Upper lobe of right lung (tissue), 1 donor: ENCODE measurements at regions not wholly inside any gene's neighbourhood (a gene's known extent, or its start where the extent isn't known, plus 50 kb on each side); places are given as distances from the start of the nearest gene placed in this dataset.

Experiments used
- ATAC-seq: fragments of 200-7000 bp; cut with Tn5 transposase; one replicate; pipeline ENCODE4 v1.9.1; 2020; ENCODE audit warnings: mild to moderate bottlenecking, moderate library complexity
- DNase-seq: peaks from one replicate; pipeline ENCODE4 v3.0.0-alpha.2; 2020
- H3K27ac ChIP-seq: fragments of 200-600 bp; one replicate; pipeline ENCODE4 v1.8.0; 2022
- H3K27me3 ChIP-seq: fragments of 200-600 bp; one replicate; pipeline ENCODE4 v1.8.0; 2022; ENCODE audit warnings: mild to moderate bottlenecking
- H3K36me3 ChIP-seq: fragments of 200-600 bp; one replicate; pipeline ENCODE4 v1.8.0; 2022
- H3K4me1 ChIP-seq: fragments of 200-600 bp; one replicate; pipeline ENCODE4 v1.8.0; 2022
- H3K4me3 ChIP-seq: fragments of 200-600 bp; one replicate; pipeline ENCODE4 v1.8.0; 2022; ENCODE audit warnings: mild to moderate bottlenecking
- H3K9me3 ChIP-seq: fragments of 200-600 bp; one replicate; pipeline ENCODE4 v1.8.0; 2022
- intact Hi-C: fragments of 100-400 bp; cut with DNase I; formaldehyde crosslinking; loops from one replicate; pipeline ENCODE4 v1.11.0; 2022
- TF ChIP-seq, protein P1 (sequence below): fragments of 200-600 bp; IDR thresholded peaks from one replicate; pipeline ENCODE4 v1.8.0; 2022; ENCODE audit warnings: antibody characterized with exemption
- donor health status: DM: no; HTN: yes; CAD: no; lungs with severe emphysema.

DNA sequence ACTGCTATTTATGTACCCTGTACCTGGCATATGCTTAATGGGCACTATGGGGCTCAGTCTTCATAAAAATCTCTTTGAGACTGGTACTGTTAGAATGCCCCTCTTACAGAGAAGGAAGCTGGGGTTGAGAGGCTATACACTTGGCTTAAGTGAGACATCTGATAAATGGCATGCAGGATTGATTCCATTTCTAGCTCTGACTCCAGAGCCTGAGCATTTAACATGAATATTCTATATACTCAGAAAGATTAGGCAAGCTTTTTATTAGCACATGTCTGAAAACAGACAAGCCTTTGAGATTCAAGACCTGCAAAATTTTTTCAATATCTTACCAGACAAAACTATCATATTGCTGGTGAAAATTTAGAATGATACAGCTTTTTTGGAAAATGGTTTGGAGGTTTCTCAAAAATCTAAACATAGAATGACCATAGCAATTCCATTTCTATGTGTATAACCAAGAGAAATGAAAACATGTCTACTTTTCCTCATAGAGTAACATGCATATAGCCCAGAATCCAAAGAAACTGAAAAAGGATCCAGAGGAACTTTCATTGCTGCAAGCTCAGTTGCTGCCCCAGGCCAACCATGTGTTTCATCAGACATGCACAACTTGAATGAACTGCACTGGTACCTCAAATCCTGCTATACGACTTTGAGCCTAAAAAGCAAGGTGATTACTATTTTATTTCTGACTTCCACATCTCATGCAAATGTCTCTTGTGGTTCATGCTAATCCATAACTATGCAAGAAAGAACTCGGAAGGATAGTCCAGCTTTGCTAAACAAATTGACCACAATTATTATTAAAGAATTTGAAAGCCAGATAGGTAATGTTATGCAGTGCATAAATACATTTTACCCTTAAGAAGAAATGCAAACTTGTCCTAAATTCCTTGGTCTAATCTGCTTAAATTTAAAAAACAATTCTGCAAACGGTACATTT lies 389.0 kb upstream of the GRIA1 start:
- DNase-seq, result no peak
- TF ChIP-seq, protein P1, sequence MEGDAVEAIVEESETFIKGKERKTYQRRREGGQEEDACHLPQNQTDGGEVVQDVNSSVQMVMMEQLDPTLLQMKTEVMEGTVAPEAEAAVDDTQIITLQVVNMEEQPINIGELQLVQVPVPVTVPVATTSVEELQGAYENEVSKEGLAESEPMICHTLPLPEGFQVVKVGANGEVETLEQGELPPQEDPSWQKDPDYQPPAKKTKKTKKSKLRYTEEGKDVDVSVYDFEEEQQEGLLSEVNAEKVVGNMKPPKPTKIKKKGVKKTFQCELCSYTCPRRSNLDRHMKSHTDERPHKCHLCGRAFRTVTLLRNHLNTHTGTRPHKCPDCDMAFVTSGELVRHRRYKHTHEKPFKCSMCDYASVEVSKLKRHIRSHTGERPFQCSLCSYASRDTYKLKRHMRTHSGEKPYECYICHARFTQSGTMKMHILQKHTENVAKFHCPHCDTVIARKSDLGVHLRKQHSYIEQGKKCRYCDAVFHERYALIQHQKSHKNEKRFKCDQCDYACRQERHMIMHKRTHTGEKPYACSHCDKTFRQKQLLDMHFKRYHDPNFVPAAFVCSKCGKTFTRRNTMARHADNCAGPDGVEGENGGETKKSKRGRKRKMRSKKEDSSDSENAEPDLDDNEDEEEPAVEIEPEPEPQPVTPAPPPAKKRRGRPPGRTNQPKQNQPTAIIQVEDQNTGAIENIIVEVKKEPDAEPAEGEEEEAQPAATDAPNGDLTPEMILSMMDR, result no peak
- H3K4me1 ChIP-seq, result no peaks in the 10 kb centered on the region
- intact Hi-C loops, result no loop called here
- H3K9me3 ChIP-seq, result no peaks in the 10 kb centered on the region
- H3K4me3 ChIP-seq, result no peak overlapping the region
- no peak overlapping the region for H3K27ac ChIP-seq
- no peak for ATAC-seq
- H3K27me3 ChIP-seq, result no peaks in the 10 kb centered on the region
- no peaks in the 10 kb centered on the region for H3K36me3 ChIP-seq

DNA sequence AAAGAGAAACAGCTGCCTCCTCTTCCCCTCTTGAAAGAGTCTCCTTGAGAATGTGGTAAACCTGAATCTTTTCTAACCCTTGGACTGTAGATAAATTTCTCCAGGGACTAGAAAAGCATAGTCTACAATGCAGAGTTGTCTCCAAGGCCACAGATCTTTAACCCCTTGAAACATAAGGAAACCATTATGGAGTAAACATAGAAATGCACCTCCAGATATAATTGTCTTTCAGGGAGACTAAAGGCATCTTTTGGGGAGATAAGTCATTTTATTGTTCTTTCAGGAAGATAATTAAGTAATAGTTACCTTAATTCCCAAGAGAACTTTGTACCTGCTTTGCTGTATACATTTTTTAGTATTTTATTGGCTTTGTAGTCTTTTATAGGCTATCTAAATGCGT lies 373.6 kb upstream of the GRIA1 start:
- no peak overlapping the region for H3K4me3 ChIP-seq
- DNase-seq (no peak), ATAC-seq (no peak)
- TF ChIP-seq, protein P1, result no peak
- H3K27ac ChIP-seq, result no peak overlapping the region
- no peaks in the 10 kb centered on the region for H3K4me1 ChIP-seq
- no peaks in the 10 kb centered on the region for H3K9me3 ChIP-seq
- intact Hi-C loops, result no loop called here
- H3K36me3 ChIP-seq, result no peaks in the 10 kb centered on the region
- H3K27me3 ChIP-seq, result no peaks in the 10 kb centered on the region

DNA sequence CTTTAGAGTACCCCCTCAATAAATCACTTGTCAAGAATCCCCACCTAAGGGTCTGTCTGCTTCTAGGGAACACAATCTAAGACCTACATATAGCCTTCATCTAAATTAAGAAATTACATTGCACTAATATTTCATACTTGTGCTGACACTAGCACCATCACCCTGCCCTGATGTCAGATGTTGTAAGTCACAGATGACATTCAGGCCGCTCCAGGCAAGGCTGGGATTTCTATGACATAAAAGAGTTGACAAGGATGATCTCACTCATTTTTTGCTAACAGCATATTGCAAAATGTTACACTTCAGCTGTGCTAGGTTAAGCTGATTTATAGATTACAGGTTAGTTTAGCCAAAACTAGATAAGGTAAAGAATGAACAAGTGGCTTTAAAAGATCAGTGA lies 372.5 kb upstream of the GRIA1 start:
- intact Hi-C loops, result no loop called here
- no peaks in the 10 kb centered on the region for H3K9me3 ChIP-seq
- TF ChIP-seq, protein P1, result no peak

DNA sequence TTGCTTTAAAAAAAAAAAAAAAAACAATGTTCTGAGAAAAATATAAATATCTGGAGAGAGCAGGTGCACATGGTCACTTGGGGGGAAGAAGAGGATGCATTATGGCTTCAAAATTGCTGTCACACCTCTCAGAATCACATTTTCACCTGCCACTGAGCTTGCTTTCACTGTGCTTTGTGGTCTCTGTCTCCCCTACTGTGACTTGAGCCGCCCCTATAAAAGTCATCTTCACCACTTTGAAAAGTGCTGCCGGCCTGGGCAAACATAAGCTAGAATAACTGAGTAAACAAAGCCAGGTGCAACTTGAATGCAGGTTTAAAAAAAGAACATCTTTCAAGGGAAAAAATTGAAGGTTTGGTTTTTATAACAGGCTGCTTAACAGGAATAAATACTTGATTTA lies 368.1 kb upstream of the GRIA1 start:
- Histone ChIP-seq H3K27ac (no peak overlapping the region), H3K36me3 (no peaks in the 10 kb centered on the region), H3K4me3 (no peak overlapping the region), H3K4me1 (no peaks in the 10 kb centered on the region), H3K9me3 (no peaks in the 10 kb centered on the region), H3K27me3 (no peaks in the 10 kb centered on the region)
- intact Hi-C loops, result no loop called here
- TF ChIP-seq, protein P1, result no peak
- no peak for ATAC-seq
- DNase-seq, result no peak

More for the DNA sequence above, 372.5 kb upstream of the GRIA1 start:
- H3K4me1 ChIP-seq, result no peaks in the 10 kb centered on the region
- H3K27ac ChIP-seq, result no peak overlapping the region
- H3K27me3 ChIP-seq, result no peaks in the 10 kb centered on the region
- no peak for ATAC-seq
- DNase-seq, result no peak
- H3K4me3 ChIP-seq, result no peak overlapping the region
- H3K36me3 ChIP-seq, result no peaks in the 10 kb centered on the region

DNA sequence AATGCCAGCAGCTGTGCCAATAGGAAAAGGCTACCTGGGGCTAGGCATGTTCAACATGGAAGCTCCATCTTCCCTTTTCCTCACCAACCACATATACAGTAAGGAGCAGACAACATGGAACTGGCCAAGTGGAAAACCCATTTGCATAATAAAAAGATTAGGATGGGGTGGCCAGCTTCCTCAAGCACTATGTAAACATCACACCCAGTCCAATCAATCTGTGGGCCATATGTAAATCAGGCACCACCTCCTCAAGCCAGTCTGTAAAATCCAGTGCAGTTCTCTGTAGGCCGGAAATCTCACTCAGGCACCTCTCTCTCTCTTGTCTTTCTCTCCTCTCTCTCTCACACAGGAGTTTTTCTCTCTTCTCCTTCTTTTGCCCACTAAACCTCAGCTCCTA lies 360.2 kb upstream of the GRIA1 start:
- H3K4me3 ChIP-seq, result no peak overlapping the region
- H3K36me3 ChIP-seq, result no peaks in the 10 kb centered on the region

More for the DNA sequence above, 360.2 kb upstream of the GRIA1 start:
- intact Hi-C loops, result no loop called here
- ATAC-seq, result no peak
- no peaks in the 10 kb centered on the region for H3K27me3 ChIP-seq
- H3K4me1 ChIP-seq, result no peaks in the 10 kb centered on the region
- DNase-seq, result no peak
- H3K9me3 ChIP-seq, result no peaks in the 10 kb centered on the region
- no peak overlapping the region for H3K27ac ChIP-seq
- TF ChIP-seq, protein P1, result no peak
